ENCODE measurements at regions not wholly inside any gene's neighbourhood (a gene's known extent, or its start where the extent isn't known, plus 50 kb on each side); places are given as distances from the start of the nearest gene placed in this dataset.

GRCh38 chr2:75403991-75404428 lies 156.7 kb downstream of the EVA1A start:
- TF ChIP-seq CTCF (IDR thresholded peaks at IDR 0.05; ENCODE audit: low read depth, low read length, poor library complexity, severe bottlenecking) (peak; percentile 68), EZH2phosphoT487 (IDR thresholded peaks at IDR 0.05; ENCODE audit: borderline replicate concordance, low read length) (no peak)
